Retinal pigment epithelial cell (primary cell): ENCODE measurements at regions not wholly inside any gene's neighbourhood (a gene's known extent, or its start where the extent isn't known, plus 50 kb on each side); places are given as distances from the start of the nearest gene placed in this dataset.

Source experiments
- DNase-seq: peaks from one replicate; pipeline ENCODE4 v3.0.0-alpha.2; 2010; ENCODE audit warnings: low read depth
- H3K4me3 ChIP-seq: 2 replicates; pipeline ENCODE4 v1.5.1; 2011; ENCODE audit warnings: mild to moderate bottlenecking, low read length, control low read depth, moderate library complexity
- TF ChIP-seq, protein P1 (sequence below): conservative IDR thresholded peaks from 2 replicates; pipeline ENCODE4 v1.5.1; 2011; ENCODE audit warnings: low read depth, low read length, control low read depth, inconsistent platforms

DNA sequence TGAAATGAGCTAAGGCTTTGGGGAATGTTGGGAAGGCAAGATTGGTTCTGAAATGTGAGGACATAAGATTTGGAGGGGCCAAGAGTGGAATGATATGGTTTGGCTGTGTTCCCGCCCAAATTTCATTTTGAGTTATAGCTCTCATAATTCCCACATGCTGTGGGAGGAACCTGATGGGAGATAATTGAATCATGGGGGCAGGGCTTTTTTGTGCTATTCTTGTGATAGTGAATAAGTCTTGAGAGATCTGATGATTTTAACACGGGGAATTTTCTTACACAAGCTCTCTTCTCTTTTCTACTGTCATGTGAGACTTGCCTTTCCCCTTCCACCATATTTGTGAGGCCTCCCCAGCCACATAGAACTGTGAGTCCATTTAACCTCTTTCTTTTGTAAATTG lies 157.6 kb upstream of the C1QTNF7 start:
- no peak overlapping the region for H3K4me3 ChIP-seq
- no peak for DNase-seq
- TF ChIP-seq, protein P1, sequence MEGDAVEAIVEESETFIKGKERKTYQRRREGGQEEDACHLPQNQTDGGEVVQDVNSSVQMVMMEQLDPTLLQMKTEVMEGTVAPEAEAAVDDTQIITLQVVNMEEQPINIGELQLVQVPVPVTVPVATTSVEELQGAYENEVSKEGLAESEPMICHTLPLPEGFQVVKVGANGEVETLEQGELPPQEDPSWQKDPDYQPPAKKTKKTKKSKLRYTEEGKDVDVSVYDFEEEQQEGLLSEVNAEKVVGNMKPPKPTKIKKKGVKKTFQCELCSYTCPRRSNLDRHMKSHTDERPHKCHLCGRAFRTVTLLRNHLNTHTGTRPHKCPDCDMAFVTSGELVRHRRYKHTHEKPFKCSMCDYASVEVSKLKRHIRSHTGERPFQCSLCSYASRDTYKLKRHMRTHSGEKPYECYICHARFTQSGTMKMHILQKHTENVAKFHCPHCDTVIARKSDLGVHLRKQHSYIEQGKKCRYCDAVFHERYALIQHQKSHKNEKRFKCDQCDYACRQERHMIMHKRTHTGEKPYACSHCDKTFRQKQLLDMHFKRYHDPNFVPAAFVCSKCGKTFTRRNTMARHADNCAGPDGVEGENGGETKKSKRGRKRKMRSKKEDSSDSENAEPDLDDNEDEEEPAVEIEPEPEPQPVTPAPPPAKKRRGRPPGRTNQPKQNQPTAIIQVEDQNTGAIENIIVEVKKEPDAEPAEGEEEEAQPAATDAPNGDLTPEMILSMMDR = no peak

DNA sequence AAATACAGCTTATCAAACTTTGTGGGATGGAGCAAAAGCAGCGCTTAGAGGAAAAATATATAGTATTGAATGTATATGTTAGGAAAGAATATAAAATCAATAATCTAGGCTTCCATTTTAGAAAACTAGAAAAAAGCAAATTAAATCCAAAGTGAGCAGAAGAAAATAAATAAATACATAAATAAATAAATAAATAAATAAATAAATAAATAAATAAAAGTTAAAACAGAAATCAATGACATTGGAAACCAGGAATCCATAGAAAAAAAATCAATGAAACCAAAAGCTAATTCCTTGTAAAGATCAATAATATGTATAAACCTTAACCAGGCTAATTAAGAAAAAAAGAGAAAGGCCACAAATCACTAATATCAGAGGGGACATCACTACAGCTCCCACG lies 141.8 kb upstream of the C1QTNF7 start:
- no peak overlapping the region for H3K4me3 ChIP-seq
- TF ChIP-seq, protein P1 = no peak
- no peak for DNase-seq

DNA sequence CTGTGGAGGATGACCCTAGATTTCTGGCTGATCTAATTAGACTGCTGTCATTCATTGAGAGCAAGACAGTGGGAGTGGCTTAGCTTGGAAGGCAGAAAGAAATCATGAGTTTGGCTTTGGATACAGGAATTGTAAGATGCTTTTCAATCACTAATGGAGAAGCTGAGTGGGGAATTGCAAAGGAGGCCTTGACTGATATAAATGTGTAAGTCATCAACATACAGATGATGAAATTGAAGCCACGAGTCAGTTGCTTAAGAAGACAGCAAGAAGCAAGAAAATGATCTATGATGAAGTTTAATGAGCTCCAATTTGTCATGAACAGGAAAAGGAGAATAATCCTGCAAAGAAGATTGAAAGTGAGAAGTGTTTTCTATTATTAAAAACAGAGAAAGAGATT lies 136.7 kb upstream of the C1QTNF7 start:
- no peak for DNase-seq
- H3K4me3 ChIP-seq = no peak overlapping the region
- TF ChIP-seq, protein P1 = no peak

DNA sequence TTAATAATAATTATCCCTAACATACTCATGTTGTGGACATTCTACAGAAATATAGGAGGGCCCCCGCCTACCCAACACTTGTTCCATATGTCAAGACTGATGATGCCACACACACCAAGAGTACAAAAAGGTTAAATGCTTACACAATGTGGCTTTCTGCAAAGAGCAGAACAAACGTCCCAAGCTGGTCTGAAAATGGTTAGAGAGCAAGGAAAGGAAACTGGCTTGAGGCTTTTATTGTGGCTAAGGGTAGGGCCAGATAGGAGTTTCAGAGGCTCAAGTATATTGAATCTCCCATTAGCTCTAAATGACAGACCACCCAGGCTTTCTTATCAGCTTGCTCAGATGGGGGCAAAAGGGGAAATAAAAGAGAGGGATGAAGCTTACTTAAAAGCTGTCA lies 134.1 kb upstream of the C1QTNF7 start:
- no peak overlapping the region for H3K4me3 ChIP-seq
- no peak for DNase-seq
- TF ChIP-seq, protein P1 = no peak

DNA sequence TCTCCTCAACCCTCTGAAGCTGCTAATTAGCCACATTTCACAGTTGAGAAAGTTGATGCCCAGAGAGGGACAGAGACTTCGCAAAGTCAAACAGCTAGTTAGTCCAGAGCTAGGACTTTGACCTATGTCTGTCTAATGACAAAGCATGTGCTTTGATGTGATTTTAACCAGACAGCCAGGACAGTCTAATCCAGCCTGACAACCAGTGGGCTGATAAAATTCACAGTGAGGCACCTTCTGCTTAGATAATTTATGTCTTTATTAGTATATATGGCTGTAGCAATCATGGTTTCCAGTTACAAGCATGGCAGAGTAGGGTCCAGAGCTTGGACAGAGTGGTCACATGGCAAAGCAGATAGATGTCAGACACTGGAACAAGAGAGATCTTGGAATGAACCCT lies 133.6 kb upstream of the C1QTNF7 start:
- TF ChIP-seq, protein P1 = no peak
- no peak overlapping the region for H3K4me3 ChIP-seq
- no peak for DNase-seq

DNA sequence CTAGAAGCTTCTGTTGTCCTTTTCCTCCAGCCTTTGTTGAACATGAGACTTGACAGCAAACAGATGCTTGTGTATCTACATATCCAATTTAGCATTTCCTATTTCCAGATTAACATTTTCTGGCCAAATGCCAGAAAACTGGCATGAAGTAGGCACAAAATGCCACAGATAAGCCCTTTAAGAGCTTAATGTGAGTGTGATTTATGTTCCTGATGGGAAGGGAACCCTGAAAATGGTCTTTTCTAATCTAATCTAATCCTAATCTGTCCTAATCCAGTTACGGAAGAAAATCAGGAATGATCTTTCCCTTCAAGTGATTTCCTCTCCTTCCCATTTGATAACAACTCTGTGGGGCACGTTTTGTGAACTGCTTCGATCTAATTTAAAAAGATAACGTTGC lies 133.0 kb upstream of the C1QTNF7 start:
- TF ChIP-seq, protein P1 = no peak
- DNase-seq = no peak
- H3K4me3 ChIP-seq = no peak overlapping the region

DNA sequence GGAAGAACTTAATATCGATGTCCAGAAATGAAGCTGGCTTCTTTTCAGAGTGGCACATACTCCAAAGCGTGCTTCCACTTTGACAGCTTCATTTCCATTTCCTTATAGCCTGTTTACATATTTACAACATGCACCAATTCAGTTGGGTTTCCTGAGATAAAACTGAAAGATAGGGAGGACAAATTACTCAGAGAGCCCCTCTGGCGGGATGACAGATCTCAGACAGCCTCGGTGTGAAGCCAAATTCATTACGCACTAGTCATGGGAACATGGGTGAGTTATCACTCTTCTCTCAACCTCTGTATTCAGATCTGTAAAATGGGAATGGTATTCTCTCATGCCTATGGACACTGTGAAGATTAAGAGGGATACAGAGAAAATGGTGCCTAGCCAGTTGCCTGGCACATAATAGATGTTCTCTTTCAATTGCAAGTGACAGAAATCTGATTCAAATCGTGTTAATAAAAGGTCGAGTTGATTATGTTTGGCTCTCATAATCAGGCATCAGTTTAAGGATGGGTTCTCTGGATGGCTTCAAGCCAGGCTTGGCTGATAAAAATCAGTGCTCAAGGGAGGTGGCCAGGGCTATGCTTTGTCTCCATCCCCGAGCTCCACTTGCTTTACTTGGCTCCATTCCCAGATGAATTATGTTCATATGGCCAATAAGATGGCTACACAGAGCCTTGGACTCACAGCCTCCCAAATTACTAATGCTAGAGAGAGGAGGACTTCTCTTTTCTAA lies 132.2 kb upstream of the C1QTNF7 start:
- H3K4me3 ChIP-seq = no peak overlapping the region
- DNase-seq = no peak
- TF ChIP-seq, protein P1 = no peak
